GM21526 (cell line): ENCODE measurements at regions not wholly inside any gene's neighbourhood (a gene's known extent, or its start where the extent isn't known, plus 50 kb on each side); places are given as distances from the start of the nearest gene placed in this dataset.
"Not testable (repeated sequence)": the region's sequence is repeated elsewhere in the genome, so short reads cannot be mapped to it uniquely, and the experiment has no call there.

Experiments
- ATAC-seq: cut with Tn5 transposase; IDR thresholded peaks from one replicate; pipeline ENCODE4 v1.9.1; 2021; ENCODE audit warnings: moderate library complexity; ENCODE audit not compliant: unreplicated experiment, low FRiP score

GRCh38 chr13:27363637-27364036, 60.8 kb upstream of the GTF3A start:
- not testable (repeated sequence) for ATAC-seq

GRCh38 chr13:27367570-27367969, 56.8 kb upstream of the GTF3A start:
- no peak for ATAC-seq

GRCh38 chr13:27370305-27370872, 54.0 kb upstream of the GTF3A start:
- no peak for ATAC-seq

GRCh38 chr13:27371932-27372331, 52.5 kb upstream of the GTF3A start:
- ATAC-seq: no peak

GRCh38 chr13:27372896-27373295, 51.5 kb upstream of the GTF3A start:
- no peak for ATAC-seq

GRCh38 chr13:27374126-27374613, 50.2 kb upstream of the GTF3A start:
- ATAC-seq: no peak
